HepG2 (cell line): ENCODE measurements at regions not wholly inside any gene's neighbourhood (a gene's known extent, or its start where the extent isn't known, plus 50 kb on each side); places are given as distances from the start of the nearest gene placed in this dataset.
A peak's percentile ranks its signal among the peaks of the same experiment; 100 is the strongest.

ENCODE experiments used
- AGO2 ChIP-seq: fragments of 200-400 bp; formaldehyde crosslinking; optimal IDR thresholded peaks from 2 replicates; pipeline ENCODE3; 2017; ENCODE audit warnings: mild to moderate bottlenecking, low read depth, low read length, moderate library complexity
- CHCHD3 ChIP-seq: sonication (generic); formaldehyde crosslinking; IDR thresholded peaks from 2 replicates; pipeline ENCODE4 v1.8.0; 2022; ENCODE audit warnings: mild to moderate bottlenecking, missing genetic modification reagents, moderate library complexity
- CHD4 ChIP-seq: fragments of 200-600 bp; sonication (generic); IDR thresholded peaks from 2 replicates; pipeline ENCODE4 v1.7.0; 2017; ENCODE audit warnings: mild to moderate bottlenecking, low read length, borderline replicate concordance
- FOXJ3 ChIP-seq: sonication (generic); formaldehyde crosslinking; IDR thresholded peaks from 2 replicates; pipeline ENCODE4 v1.4.0; 2020; ENCODE audit warnings: missing genetic modification reagents, mild to moderate bottlenecking, borderline replicate concordance
- HNRNPLL ChIP-seq: fragments of 200-400 bp; formaldehyde crosslinking; IDR thresholded peaks from 2 replicates; pipeline ENCODE4 v1.6.1; 2017; ENCODE audit warnings: mild to moderate bottlenecking, low read depth, low read length; ENCODE audit not compliant: poor library complexity, severe bottlenecking
- IRF1 ChIP-seq: sonication (generic); formaldehyde crosslinking; IDR thresholded peaks from 2 replicates; pipeline ENCODE4 v1.4.0; 2020; ENCODE audit warnings: low read depth, mild to moderate bottlenecking, missing genetic modification reagents
- MEIS2 ChIP-seq: sonication (generic); formaldehyde crosslinking; IDR thresholded peaks from 2 replicates; pipeline ENCODE4 v1.9.0; 2021; ENCODE audit warnings: mild to moderate bottlenecking, missing genetic modification reagents
- RBAK ChIP-seq: sonication (generic); formaldehyde crosslinking; IDR thresholded peaks from 2 replicates; pipeline ENCODE4 v1.5.1; 2020; ENCODE audit warnings: mild to moderate bottlenecking, missing genetic modification reagents
- RBFOX2 ChIP-seq: fragments of 200-400 bp; formaldehyde crosslinking; IDR thresholded peaks from 2 replicates; pipeline ENCODE4 v1.6.1; 2017; ENCODE audit warnings: low read depth, mild to moderate bottlenecking, low read length
- RBM39 ChIP-seq: fragments of 200-400 bp; formaldehyde crosslinking; IDR thresholded peaks from one replicate; pipeline ENCODE4 v1.6.1; 2018; ENCODE audit warnings: antibody characterized with exemption, mild to moderate bottlenecking, low read depth, low read length; ENCODE audit not compliant: poor library complexity, severe bottlenecking
- SNAPC5 ChIP-seq: sonication (generic); formaldehyde crosslinking; IDR thresholded peaks from 2 replicates; pipeline ENCODE4 v1.8.1; 2023; ENCODE audit warnings: mild to moderate bottlenecking, missing genetic modification reagents, borderline replicate concordance
- SNRNP70 ChIP-seq: fragments of 200-400 bp; formaldehyde crosslinking; IDR thresholded peaks from 2 replicates; pipeline ENCODE4 v1.6.1; 2017; ENCODE audit warnings: mild to moderate bottlenecking, low read depth, low read length, moderate library complexity
- TARDBP ChIP-seq: sonication (generic); formaldehyde crosslinking; IDR thresholded peaks from 2 replicates; pipeline ENCODE4 v1.8.0; 2022; ENCODE audit warnings: mild to moderate bottlenecking, missing genetic modification reagents
- TBL1XR1 ChIP-seq: fragments of 150-350 bp; IDR thresholded peaks from 2 replicates; pipeline ENCODE4 v1.6.1; 2014; ENCODE audit warnings: borderline replicate concordance, low read length; ENCODE audit not compliant: partially characterized antibody
- TBX3 ChIP-seq: fragments of 450-650 bp; IDR thresholded peaks from 2 replicates; pipeline ENCODE4 v1.6.1; 2017; ENCODE audit warnings: antibody characterized with exemption, mild to moderate bottlenecking, inconsistent platforms, borderline replicate concordance
- ZFP1 ChIP-seq: IDR thresholded peaks from 2 replicates; pipeline ENCODE4 v1.6.1; 2016
- ZNF124 ChIP-seq: sonication (generic); formaldehyde crosslinking; IDR thresholded peaks from 2 replicates; pipeline ENCODE4 v1.4.0; 2020; ENCODE audit warnings: missing genetic modification reagents
- ZNF142 ChIP-seq: sonication (generic); formaldehyde crosslinking; IDR thresholded peaks from 2 replicates; pipeline ENCODE4 v1.4.0; 2020; ENCODE audit warnings: missing genetic modification reagents
- ZNF33B ChIP-seq: sonication (generic); formaldehyde crosslinking; IDR thresholded peaks from 2 replicates; pipeline ENCODE4 v1.5.1; 2020; ENCODE audit warnings: mild to moderate bottlenecking, missing genetic modification reagents
- ZNF546 ChIP-seq: sonication (generic); formaldehyde crosslinking; conservative IDR thresholded peaks from 2 replicates; pipeline ENCODE4 v1.8.1; 2023; ENCODE audit warnings: mild to moderate bottlenecking, missing genetic modification reagents
- ZNF549 ChIP-seq: sonication (generic); formaldehyde crosslinking; IDR thresholded peaks from 2 replicates; pipeline ENCODE4 v1.5.0; 2020; ENCODE audit warnings: missing genetic modification reagents
- ZNF713 ChIP-seq: sonication (generic); formaldehyde crosslinking; IDR thresholded peaks from 2 replicates; pipeline ENCODE4 v1.4.0; 2020; ENCODE audit warnings: mild to moderate bottlenecking, missing genetic modification reagents
- ZSCAN9 ChIP-seq: IDR thresholded peaks from 2 replicates; pipeline ENCODE4 v1.6.1; 2016; ENCODE audit warnings: borderline replicate concordance

GRCh38 chr2:111246620-111247061, 125.9 kb downstream of the BCL2L11 start (continued):
- TF ChIP-seq IRF1 (CRISPR knock-in tag) (no peak), ZNF546 (no peak), ZSCAN9 (peak; percentile 92; the same call in 1 of the 2 replicates), RBM39 (no peak), AGO2 (no peak), RBFOX2 (no peak), ZNF549 (CRISPR knock-in tag) (no peak), TARDBP (peak; percentile 86; the same call in 1 of the 2 replicates), ZNF142 (no peak), MEIS2 (CRISPR knock-in tag) (peak; percentile 72; the same call in 1 of the 2 replicates), ZFP1 (CRISPR knock-in tag) (peak; percentile 75; the same call in 1 of the 2 replicates), HNRNPLL (no peak), FOXJ3 (peak; percentile 74; the same call in 1 of the 2 replicates), CHD4 (no peak), ZNF33B (CRISPR knock-in tag) (no peak), RBAK (CRISPR knock-in tag) (peak; percentile 95), ZNF124 (CRISPR knock-in tag) (peak; percentile 87), ZNF713 (peak; percentile 92; the same call in 1 of the 2 replicates), TBL1XR1 (peak; percentile 82), SNAPC5 (CRISPR knock-in tag) (no peak), TBX3 (no peak), CHCHD3 (CRISPR knock-in tag) (no peak), SNRNP70 (no peak)
